HEK293T (cell line): ENCODE measurements at regions not wholly inside any gene's neighbourhood (a gene's known extent, or its start where the extent isn't known, plus 50 kb on each side); places are given as distances from the start of the nearest gene placed in this dataset.

Source experiments
- ARNT ChIP-seq: fragments of 450-650 bp; IDR thresholded peaks from 2 replicates; pipeline ENCODE4 v1.6.1; 2017; ENCODE audit warnings: mild to moderate bottlenecking
- ELF4 ChIP-seq: fragments of 450-650 bp; IDR thresholded peaks from 2 replicates; pipeline ENCODE4 v1.6.1; 2017; ENCODE audit warnings: antibody characterized with exemption
- FOXA1 ChIP-seq: fragments of 450-650 bp; IDR thresholded peaks from 2 replicates; pipeline ENCODE4 v1.6.1; 2016; ENCODE audit warnings: mild to moderate bottlenecking
- FOXM1 ChIP-seq: fragments of 450-650 bp; IDR thresholded peaks from 2 replicates; pipeline ENCODE4 v1.6.1; 2017; ENCODE audit warnings: mild to moderate bottlenecking, borderline replicate concordance
- ZNF384 ChIP-seq: fragments of 450-650 bp; IDR thresholded peaks from 2 replicates; pipeline ENCODE4 v1.6.1; 2016

- TF ChIP-seq ARNT (no peak), ZNF384 (no peak), FOXA1 (no peak), ELF4 (no peak), FOXM1 (no peak)
These were observed 108.9 kb downstream of the MANEA start for GRCh38 chr6:95686272-95686671.
